GM12891 (cell line): ENCODE measurements at regions not wholly inside any gene's neighbourhood (a gene's known extent, or its start where the extent isn't known, plus 50 kb on each side); places are given as distances from the start of the nearest gene placed in this dataset.

ENCODE experiments used
- POLR2A ChIP-seq: IDR thresholded peaks from 2 replicates; pipeline ENCODE4 v1.6.1; 2011; ENCODE audit warnings: low read depth, low read length, control low read depth
- POU2F2 ChIP-seq: IDR thresholded peaks from 2 replicates; pipeline ENCODE4 v1.6.1; 2011; ENCODE audit warnings: low read depth, mild to moderate bottlenecking, control low read depth, low read length, moderate library complexity
- SPI1 ChIP-seq: IDR thresholded peaks from 2 replicates; pipeline ENCODE4 v1.6.1; 2011; ENCODE audit warnings: low read depth, low read length, control low read depth
- TAF1 ChIP-seq: IDR thresholded peaks from 2 replicates; pipeline ENCODE4 v1.6.1; 2011; ENCODE audit warnings: low read depth, low read length, control low read depth

- no peak for TF ChIP-seq POU2F2
- no peak for TF ChIP-seq POLR2A
- TF ChIP-seq SPI1, result no peak
- no peak for TF ChIP-seq TAF1
These were observed 64.6 kb upstream of the BCAR3 start for GRCh38 chr1:93746021-93746812.
